ENCODE measurements at regions not wholly inside any gene's neighbourhood (a gene's known extent, or its start where the extent isn't known, plus 50 kb on each side); places are given as distances from the start of the nearest gene placed in this dataset.

DNA sequence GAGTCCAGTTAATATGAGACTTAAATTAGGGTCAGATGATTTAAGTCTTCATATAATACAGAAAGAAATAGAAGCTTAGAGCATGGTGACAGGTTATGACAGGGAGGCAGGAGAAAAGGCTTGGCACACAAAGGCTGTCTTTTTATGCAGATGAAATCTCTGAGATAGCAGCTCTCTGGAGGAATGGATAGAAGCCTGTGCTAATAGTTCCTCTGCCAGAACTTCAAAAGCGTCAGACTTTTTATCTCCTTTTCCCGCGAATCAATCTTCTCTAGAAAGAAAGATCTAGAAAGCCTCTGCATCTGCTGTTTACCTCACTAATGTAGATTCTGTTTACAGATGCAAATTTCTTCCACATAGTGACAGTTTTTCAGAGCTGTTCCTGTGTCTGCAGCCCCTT is 1106.2 kb downstream of the XPNPEP1 start:
- TF ChIP-seq EZH2 (IDR thresholded peaks at IDR 0.05; ENCODE audit: insufficient read depth, poor library complexity, severe bottlenecking) (no peak), EZH2phosphoT487 (IDR thresholded peaks at IDR 0.05; ENCODE audit: insufficient read depth, low read depth) (no peak)

Measured in GM23248 (cell line).